K562 (cell line): ENCODE measurements at regions not wholly inside any gene's neighbourhood (a gene's known extent, or its start where the extent isn't known, plus 50 kb on each side); places are given as distances from the start of the nearest gene placed in this dataset.

Source experiments
- ATAC-seq: fragments of 200-7000 bp; cut with Tn5 transposase; 3 replicates; pipeline ENCODE4 v1.9.1; 2020; ENCODE audit warnings: moderate library complexity
- BruUV-seq: library from RNA; stranded (reverse); fragments of 400-500 nt; replicated peaks from 2 replicates; lab custom pipeline; 2021; lab: Mats Ljungman, UMichigan
- CTCF ChIA-PET: fragments of 300-600 bp; formaldehyde crosslinking; extraction: SDS; loops from one replicate; lab custom pipeline; 2021; ENCODE audit warnings: low intra/inter-chr PET ratio; lab: Yijun Ruan, JAX
- POLR2A ChIA-PET: fragments of 300-600, 350-650 bp; sonication (Branson Sonifier 250); formaldehyde crosslinking; extraction: SDS; loops from one replicate; lab custom pipeline; 2021; ENCODE audit warnings: antibody characterized with exemption, inconsistent platforms; lab: Yijun Ruan, JAX
- DNase-seq, 4 experiments: peaks; one replicate each; pipeline versions ENCODE4 v3.0.0 to v3.0.0-alpha.2; 2011 to 2018; ENCODE audit warnings: low spot score in 3 of 4, mixed read lengths in 3 of 4; ENCODE audit errors: extremely low read depth in 1 of 4
- FAIRE-seq: peaks from 2 replicates; lab custom pipeline; 2011; peaks lifted over from hg19 to GRCh38; lab: Jason Lieb, UNC
- H2AFZ ChIP-seq: 2 replicates; pipeline ENCODE4 v1.6.0; 2011; ENCODE audit warnings: low read depth, low read length, control low read depth, inconsistent platforms
- H3K27ac ChIP-seq: fragments of 200-600 bp; 3 replicates; pipeline ENCODE4 v1.8.0; 2011; ENCODE audit warnings: low read depth, mild to moderate bottlenecking, control low read depth, inconsistent platforms, low read length, moderate library complexity, mixed read lengths; ENCODE audit errors: extremely low read depth
- H3K27me3 ChIP-seq, 2 experiments: fragments of 300-600 bp in 1 of 2; 2 replicates in 1 of 2; 3 replicates in 1 of 2; pipeline versions ENCODE4 v1.6.0 to v1.8.0; 2011; ENCODE audit warnings: inconsistent platforms in 2 of 2, low read length in 2 of 2, mild to moderate bottlenecking in 1 of 2, mixed read lengths in 1 of 2, moderate library complexity in 1 of 2; ENCODE audit not compliant: control insufficient read depth in 2 of 2, insufficient read depth in 2 of 2
- H3K36me3 ChIP-seq: fragments of 300-600 bp; 3 replicates; pipeline ENCODE4 v1.8.0; 2011; ENCODE audit warnings: mild to moderate bottlenecking, low read length, inconsistent platforms; ENCODE audit not compliant: control insufficient read depth, insufficient read depth
- H3K4me1 ChIP-seq, 2 experiments: fragments of 200-600 bp in 1 of 2; replicated peaks in 1 of 2; 2 replicates in 1 of 2; 3 replicates in 1 of 2; pipeline versions ENCODE4 v1.5.1 to v1.8.0; 2011; ENCODE audit warnings: inconsistent platforms in 2 of 2, low read length in 2 of 2, mild to moderate bottlenecking in 1 of 2, mixed read lengths in 1 of 2, moderate library complexity in 1 of 2; ENCODE audit not compliant: control insufficient read depth in 2 of 2, insufficient read depth in 2 of 2
- H3K4me2 ChIP-seq: 2 replicates; pipeline ENCODE4 v1.6.1; 2011; ENCODE audit warnings: low read length, control low read depth, inconsistent platforms, mixed read lengths; ENCODE audit not compliant: insufficient read depth
- H3K4me3 ChIP-seq: fragments of 200-600 bp; sonication (generic), shearing (Covaris generic); 2 replicates; pipeline ENCODE4 v1.5.1; 2016; ENCODE audit warnings: control low read depth, inconsistent platforms
- H3K79me2 ChIP-seq: fragments of 200-600 bp; 3 replicates; pipeline ENCODE4 v1.8.0; 2011; ENCODE audit warnings: low read length, inconsistent platforms; ENCODE audit not compliant: control insufficient read depth, insufficient read depth
- H3K9ac ChIP-seq, 2 experiments: 2 replicates each; pipeline versions ENCODE4 v1.6.0 to v1.6.1; 2011; ENCODE audit warnings: low read depth in 2 of 2, low read length in 2 of 2, control low read depth in 1 of 2, inconsistent platforms in 1 of 2, mild to moderate bottlenecking in 1 of 2, mixed read lengths in 1 of 2; ENCODE audit not compliant: insufficient read depth in 1 of 2
- H3K9me1 ChIP-seq: one replicate; pipeline ENCODE4 v1.6.0; 2011; ENCODE audit warnings: inconsistent platforms, mild to moderate bottlenecking, low read length, moderate library complexity; ENCODE audit not compliant: control insufficient read depth, insufficient read depth
- H3K9me3 ChIP-seq: replicated peaks from 2 replicates; pipeline ENCODE4 v1.5.1; 2011; ENCODE audit warnings: low read depth, low read length, inconsistent platforms; ENCODE audit not compliant: control insufficient read depth, insufficient read depth
- H4K20me1 ChIP-seq: replicated peaks from 2 replicates; pipeline ENCODE4 v1.6.1; 2011; ENCODE audit warnings: low read length, inconsistent platforms, mixed read lengths; ENCODE audit not compliant: control insufficient read depth, insufficient read depth
- BRD4 ChIP-seq: fragments of 200-600 bp; sonication (generic); IDR thresholded peaks from 2 replicates; pipeline ENCODE4 v1.6.1; 2017; ENCODE audit warnings: inconsistent platforms
- THRAP3 ChIP-seq: fragments of 450-650 bp; IDR thresholded peaks from 2 replicates; pipeline ENCODE4 v1.6.1; 2016; ENCODE audit warnings: mild to moderate bottlenecking, inconsistent platforms, borderline replicate concordance
- ZNF239 ChIP-seq: fragments of 250-450 bp; sonication (Bioruptor Pico); IDR thresholded peaks from 2 replicates; pipeline ENCODE4 v1.4.0; 2020; ENCODE audit warnings: mild to moderate bottlenecking
- ZNF384 ChIP-seq: IDR thresholded peaks from 2 replicates; pipeline ENCODE4 v1.6.1; 2012; ENCODE audit warnings: low read depth, low read length, improper control_type of control experiment
- whole genome bisulfite sequencing: fragments of 100-300 bp; shearing (Covaris generic); methylation state at CpG from one replicate; pipeline ENCODE4 v1.1.6; 2016; ENCODE audit warnings: low coverage, mixed read lengths; ENCODE audit not compliant: insufficient coverage; ENCODE audit errors: missing lambda C conversion rate; 5-methylcytosine and 5-hydroxymethylcytosine counted together
- in situ Hi-C: fragments of 300-500 bp; cut with MboI; formaldehyde crosslinking; loops from 4 replicates; pipeline ENCODE4 v1.15.0; 2018; ENCODE audit warnings: inconsistent platforms, mixed read lengths
- intact Hi-C: fragments of 100-400 bp; cut with micrococcal nuclease; formaldehyde crosslinking; loops from 2 replicates; pipeline ENCODE4 v1.14.2; 2022
- TF ChIP-seq, protein P1 (sequence below): fragments of 450-650 bp; IDR thresholded peaks from 2 replicates; pipeline ENCODE4 v1.6.1; 2016; ENCODE audit warnings: mild to moderate bottlenecking

- TF ChIP-seq, protein P1, sequence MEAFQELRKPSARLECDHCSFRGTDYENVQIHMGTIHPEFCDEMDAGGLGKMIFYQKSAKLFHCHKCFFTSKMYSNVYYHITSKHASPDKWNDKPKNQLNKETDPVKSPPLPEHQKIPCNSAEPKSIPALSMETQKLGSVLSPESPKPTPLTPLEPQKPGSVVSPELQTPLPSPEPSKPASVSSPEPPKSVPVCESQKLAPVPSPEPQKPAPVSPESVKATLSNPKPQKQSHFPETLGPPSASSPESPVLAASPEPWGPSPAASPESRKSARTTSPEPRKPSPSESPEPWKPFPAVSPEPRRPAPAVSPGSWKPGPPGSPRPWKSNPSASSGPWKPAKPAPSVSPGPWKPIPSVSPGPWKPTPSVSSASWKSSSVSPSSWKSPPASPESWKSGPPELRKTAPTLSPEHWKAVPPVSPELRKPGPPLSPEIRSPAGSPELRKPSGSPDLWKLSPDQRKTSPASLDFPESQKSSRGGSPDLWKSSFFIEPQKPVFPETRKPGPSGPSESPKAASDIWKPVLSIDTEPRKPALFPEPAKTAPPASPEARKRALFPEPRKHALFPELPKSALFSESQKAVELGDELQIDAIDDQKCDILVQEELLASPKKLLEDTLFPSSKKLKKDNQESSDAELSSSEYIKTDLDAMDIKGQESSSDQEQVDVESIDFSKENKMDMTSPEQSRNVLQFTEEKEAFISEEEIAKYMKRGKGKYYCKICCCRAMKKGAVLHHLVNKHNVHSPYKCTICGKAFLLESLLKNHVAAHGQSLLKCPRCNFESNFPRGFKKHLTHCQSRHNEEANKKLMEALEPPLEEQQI: no peak
- TF ChIP-seq THRAP3 (no peak), ZNF239 (CRISPR knock-in tag) (no peak), BRD4 (no peak), ZNF384 (no peak)
- CTCF ChIA-PET: no interaction called here
- in situ Hi-C loops: no loop called here
- Histone ChIP-seq H3K9me3 (no peaks in the 10 kb centered on the region), H4K20me1 (no peaks in the 10 kb centered on the region), H3K4me3 (no peak overlapping the region), H3K4me2 (no peak overlapping the region), H2AFZ (no peak overlapping the region), H3K27ac (no peak overlapping the region), H3K4me1 (no peaks in the 10 kb centered on the region; a peak in 1 of 5 replicates), H3K27me3 (no peaks in the 10 kb centered on the region), H3K9ac (no peak overlapping the region), H3K79me2 (no peaks in the 10 kb centered on the region), H3K9me1 (no peaks in the 10 kb centered on the region), H3K36me3 (no peaks in the 10 kb centered on the region)
- no peak for ATAC-seq
- DNase-seq: no peak
- BruUV-seq: no TSS peak
- 8% methylated on average over 2 of the region's 2 CpGs for WGBS
- intact Hi-C loops: no loop called here
- no peak for FAIRE-seq
- POLR2A ChIA-PET: no interaction called here
These were observed 146.8 kb downstream of the DUSP6 start for GRCh38 chr12:89205517-89205916.
